K562 (cell line): ENCODE measurements at regions not wholly inside any gene's neighbourhood (a gene's known extent, or its start where the extent isn't known, plus 50 kb on each side); places are given as distances from the start of the nearest gene placed in this dataset.

Experiments used
- CREM ChIP-seq: IDR thresholded peaks from 2 replicates; pipeline ENCODE4 v1.6.1; 2014; ENCODE audit warnings: antibody characterized with exemption, low read depth
- EP300 ChIP-seq: IDR thresholded peaks from 2 replicates; pipeline ENCODE4 v1.6.1; 2012; ENCODE audit warnings: low read length, improper control_type of control experiment
- NFE2L1 ChIP-seq: fragments of 450-650 bp; IDR thresholded peaks from 2 replicates; pipeline ENCODE4 v1.6.1; 2016; ENCODE audit warnings: missing genetic modification characterization, low read depth, mild to moderate bottlenecking, missing compliant biosample characterization, moderate library complexity, borderline replicate concordance
- TAF1 ChIP-seq: IDR thresholded peaks from 2 replicates; pipeline ENCODE4 v1.6.1; 2011; ENCODE audit warnings: mild to moderate bottlenecking, low read length, moderate library complexity; ENCODE audit not compliant: insufficient read depth, control insufficient read depth, severe bottlenecking; ENCODE audit errors: extremely low read depth
- TF ChIP-seq, protein P1 (sequence below), 3 experiments: IDR thresholded peaks in 2 of 3; conservative IDR thresholded peaks in 1 of 3; 2 replicates each; pipeline ENCODE4 v1.5.1; 2011 to 2012; ENCODE audit warnings: low read length in 3 of 3, mild to moderate bottlenecking in 3 of 3, control low read depth in 2 of 3, improper control_type of control experiment in 1 of 3, inconsistent platforms in 1 of 3, low read depth in 1 of 3, mixed read lengths in 1 of 3, moderate library complexity in 1 of 3; ENCODE audit not compliant: insufficient read depth in 2 of 3

DNA sequence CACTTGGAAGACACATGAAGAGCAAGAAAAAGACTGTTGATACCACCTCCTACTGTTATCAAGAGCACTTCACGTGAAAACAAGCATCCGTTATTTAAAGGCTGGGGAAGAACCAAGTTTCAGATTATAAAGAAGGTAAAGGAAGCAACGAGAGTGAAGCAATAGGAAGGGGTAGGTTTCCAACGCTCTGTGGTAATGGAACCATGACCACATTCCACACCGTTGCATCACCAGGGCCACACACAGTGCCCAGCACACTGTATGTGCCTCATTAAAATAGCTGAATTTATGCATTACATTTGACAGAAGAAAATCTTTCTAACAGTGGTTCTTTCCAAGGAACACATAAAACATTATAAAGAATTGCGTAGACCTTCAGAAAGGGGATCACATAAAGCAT lies 435.8 kb downstream of the MRPL39 start:
- no peak for TF ChIP-seq EP300
- no peak for TF ChIP-seq TAF1
- TF ChIP-seq NFE2L1 (tag), result no peak
- TF ChIP-seq, protein P1, sequence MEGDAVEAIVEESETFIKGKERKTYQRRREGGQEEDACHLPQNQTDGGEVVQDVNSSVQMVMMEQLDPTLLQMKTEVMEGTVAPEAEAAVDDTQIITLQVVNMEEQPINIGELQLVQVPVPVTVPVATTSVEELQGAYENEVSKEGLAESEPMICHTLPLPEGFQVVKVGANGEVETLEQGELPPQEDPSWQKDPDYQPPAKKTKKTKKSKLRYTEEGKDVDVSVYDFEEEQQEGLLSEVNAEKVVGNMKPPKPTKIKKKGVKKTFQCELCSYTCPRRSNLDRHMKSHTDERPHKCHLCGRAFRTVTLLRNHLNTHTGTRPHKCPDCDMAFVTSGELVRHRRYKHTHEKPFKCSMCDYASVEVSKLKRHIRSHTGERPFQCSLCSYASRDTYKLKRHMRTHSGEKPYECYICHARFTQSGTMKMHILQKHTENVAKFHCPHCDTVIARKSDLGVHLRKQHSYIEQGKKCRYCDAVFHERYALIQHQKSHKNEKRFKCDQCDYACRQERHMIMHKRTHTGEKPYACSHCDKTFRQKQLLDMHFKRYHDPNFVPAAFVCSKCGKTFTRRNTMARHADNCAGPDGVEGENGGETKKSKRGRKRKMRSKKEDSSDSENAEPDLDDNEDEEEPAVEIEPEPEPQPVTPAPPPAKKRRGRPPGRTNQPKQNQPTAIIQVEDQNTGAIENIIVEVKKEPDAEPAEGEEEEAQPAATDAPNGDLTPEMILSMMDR (IDR thresholded peaks at IDR 0.05 in 2 of 3, conservative IDR thresholded peaks at IDR 0.05 in 1 of 3; ENCODE audit: insufficient read depth in 2 of 3, low read depth in 1 of 3, low read length in 3 of 3), result no peak
- TF ChIP-seq CREM, result no peak
